ENCODE measurements at regions not wholly inside any gene's neighbourhood (a gene's known extent, or its start where the extent isn't known, plus 50 kb on each side); places are given as distances from the start of the nearest gene placed in this dataset.

DNA sequence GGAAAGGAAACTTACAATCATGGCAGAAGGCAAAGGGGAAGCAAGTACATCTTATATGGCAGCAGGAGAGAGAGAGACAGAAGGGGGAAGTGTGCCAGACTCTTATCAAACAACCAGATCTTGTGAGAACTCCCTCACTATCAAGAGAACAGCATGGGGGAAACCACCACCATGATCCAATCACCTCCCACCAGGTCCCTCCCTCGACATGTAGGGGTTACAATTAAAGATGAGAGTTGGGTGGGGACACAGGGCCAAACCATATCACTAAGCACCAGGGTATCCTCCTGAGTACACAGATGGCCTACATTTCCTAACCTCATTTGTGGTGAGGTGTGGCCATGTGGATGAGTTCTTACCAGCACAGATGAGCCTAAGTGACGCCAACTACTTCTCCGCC is 348.6 kb upstream of the ZFHX3 start:
- TF ChIP-seq, protein P1, sequence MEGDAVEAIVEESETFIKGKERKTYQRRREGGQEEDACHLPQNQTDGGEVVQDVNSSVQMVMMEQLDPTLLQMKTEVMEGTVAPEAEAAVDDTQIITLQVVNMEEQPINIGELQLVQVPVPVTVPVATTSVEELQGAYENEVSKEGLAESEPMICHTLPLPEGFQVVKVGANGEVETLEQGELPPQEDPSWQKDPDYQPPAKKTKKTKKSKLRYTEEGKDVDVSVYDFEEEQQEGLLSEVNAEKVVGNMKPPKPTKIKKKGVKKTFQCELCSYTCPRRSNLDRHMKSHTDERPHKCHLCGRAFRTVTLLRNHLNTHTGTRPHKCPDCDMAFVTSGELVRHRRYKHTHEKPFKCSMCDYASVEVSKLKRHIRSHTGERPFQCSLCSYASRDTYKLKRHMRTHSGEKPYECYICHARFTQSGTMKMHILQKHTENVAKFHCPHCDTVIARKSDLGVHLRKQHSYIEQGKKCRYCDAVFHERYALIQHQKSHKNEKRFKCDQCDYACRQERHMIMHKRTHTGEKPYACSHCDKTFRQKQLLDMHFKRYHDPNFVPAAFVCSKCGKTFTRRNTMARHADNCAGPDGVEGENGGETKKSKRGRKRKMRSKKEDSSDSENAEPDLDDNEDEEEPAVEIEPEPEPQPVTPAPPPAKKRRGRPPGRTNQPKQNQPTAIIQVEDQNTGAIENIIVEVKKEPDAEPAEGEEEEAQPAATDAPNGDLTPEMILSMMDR (IDR thresholded peaks at IDR 0.05; ENCODE audit: insufficient read depth, low read length, missing control alignments), result no peak
- no peak overlapping the region for H3K4me3 ChIP-seq (ENCODE audit: low read depth, low read length)
- no peak for DNase-seq (ENCODE audit: low read depth, low spot score)
- CTCF ChIA-PET, result no interaction called here
- POLR2A ChIA-PET, result no interaction called here

DNA sequence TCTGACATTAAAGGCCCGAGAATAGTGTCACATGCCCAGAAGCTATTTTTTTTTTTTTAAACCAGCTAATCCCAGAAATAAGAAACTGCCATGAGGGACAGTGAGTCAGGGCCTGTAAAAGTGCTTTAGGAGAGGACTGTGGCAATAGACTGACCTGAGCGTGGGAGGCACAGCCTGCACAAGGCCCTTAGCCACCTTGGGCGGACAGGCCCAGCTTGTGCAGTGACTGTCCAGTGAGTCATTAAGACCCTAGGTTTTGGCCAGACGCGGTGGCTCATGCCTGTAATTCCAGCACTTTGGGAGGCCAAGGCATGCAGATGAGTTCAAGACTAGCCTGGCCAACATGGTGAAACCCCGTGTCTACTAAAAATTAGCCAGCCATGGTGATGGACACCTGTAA is 343.0 kb upstream of the ZFHX3 start:
- CTCF ChIA-PET, result interaction anchor here (0.7 kb wide), 1 partner anchor 10 kb away, joined by 3 read pairs; no protein-coding TSS in a partner anchor
- POLR2A ChIA-PET, result no interaction called here
- TF ChIP-seq, protein P1 (IDR thresholded peaks at IDR 0.05; ENCODE audit: insufficient read depth, low read length, missing control alignments), result no peak
- H3K4me3 ChIP-seq (ENCODE audit: low read depth, low read length), result no peak overlapping the region
- DNase-seq (ENCODE audit: low read depth, low spot score), result peak; percentile 3

- no peak for DNase-seq (ENCODE audit: low read depth, low spot score)
- ChIA-PET POLR2A (no interaction called here), CTCF (interaction anchor here (0.7 kb wide), 1 partner anchor 9 kb away, joined by 3 read pairs; no protein-coding TSS in a partner anchor)
- TF ChIP-seq, protein P1 (IDR thresholded peaks at IDR 0.05; ENCODE audit: insufficient read depth, low read length, missing control alignments), result no peak
- no peak overlapping the region for H3K4me3 ChIP-seq (ENCODE audit: low read depth, low read length)
Measured at GRCh38 chr16:73390491-73390890, 342.6 kb upstream of the ZFHX3 start.

DNA sequence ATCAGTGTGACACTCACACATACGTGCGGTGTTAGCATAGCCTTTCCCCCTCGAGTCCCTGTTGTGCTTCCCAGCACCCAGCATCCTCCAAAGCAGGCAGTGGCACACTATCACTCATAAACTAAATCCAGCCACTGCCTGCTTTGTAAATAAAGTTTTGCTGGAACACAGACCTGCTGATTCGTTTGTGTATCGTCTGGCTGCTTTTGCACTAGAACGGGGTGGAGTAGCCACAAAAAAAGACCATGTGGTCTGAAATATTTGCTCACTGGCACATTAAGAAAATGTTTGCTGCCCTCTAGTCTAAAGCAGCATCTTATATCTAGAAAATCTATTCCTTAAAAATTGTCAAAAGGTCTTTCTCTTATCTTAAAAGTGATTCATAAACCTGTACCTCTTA is 341.2 kb upstream of the ZFHX3 start:
- no peak for DNase-seq (ENCODE audit: low read depth, low spot score)
- CTCF ChIA-PET, result no interaction called here
- TF ChIP-seq, protein P1 (IDR thresholded peaks at IDR 0.05; ENCODE audit: insufficient read depth, low read length, missing control alignments), result no peak
- POLR2A ChIA-PET, result no interaction called here
- H3K4me3 ChIP-seq (ENCODE audit: low read depth, low read length), result no peak overlapping the region

GRCh38 chr16:73387979-73388378 is 340.1 kb upstream of the ZFHX3 start:
- ChIA-PET CTCF (interaction anchor here (1.0 kb wide), 1 partner anchor 12 kb away, joined by 3 read pairs; no protein-coding TSS in a partner anchor), POLR2A (no interaction called here)
- TF ChIP-seq, protein P1 (IDR thresholded peaks at IDR 0.05; ENCODE audit: insufficient read depth, low read length, missing control alignments), result no peak
- DNase-seq (ENCODE audit: low read depth, low spot score), result no peak
- H3K4me3 ChIP-seq (ENCODE audit: low read depth, low read length), result no peak overlapping the region

GRCh38 chr16:73385696-73386095 is 337.8 kb upstream of the ZFHX3 start:
- POLR2A ChIA-PET, result no interaction called here
- DNase-seq (ENCODE audit: low read depth, low spot score), result no peak
- TF ChIP-seq, protein P1 (IDR thresholded peaks at IDR 0.05; ENCODE audit: insufficient read depth, low read length, missing control alignments), result no peak
- H3K4me3 ChIP-seq (ENCODE audit: low read depth, low read length), result no peak overlapping the region
- CTCF ChIA-PET, result no interaction called here

Data from AG04449 (cell line).